Progenitor cell of endocrine pancreas (in vitro differentiated cells): ENCODE measurements at regions not wholly inside any gene's neighbourhood (a gene's known extent, or its start where the extent isn't known, plus 50 kb on each side); places are given as distances from the start of the nearest gene placed in this dataset.

Source experiments
- DNase-seq: peaks from one replicate; pipeline ENCODE4 v3.0.0; 2021; ENCODE audit warnings: low spot score; ENCODE audit not compliant: unreplicated experiment
- H3K27ac Mint-ChIP-seq: 2 replicates; pipeline ENCODE4 v1.8.0; 2021; ENCODE audit warnings: mild to moderate bottlenecking, moderate library complexity, mixed read lengths
- H3K27me3 Mint-ChIP-seq: 2 replicates; pipeline ENCODE4 v1.8.0; 2021; ENCODE audit warnings: mixed read lengths
- H3K36me3 Mint-ChIP-seq: 2 replicates; pipeline ENCODE4 v1.8.0; 2022; ENCODE audit warnings: mixed read lengths; ENCODE audit not compliant: insufficient read depth
- H3K4me1 Mint-ChIP-seq: 2 replicates; pipeline ENCODE4 v1.8.0; 2021; ENCODE audit warnings: low read depth, mixed read lengths
- H3K4me3 Mint-ChIP-seq: 2 replicates; pipeline ENCODE4 v1.8.0; 2021; ENCODE audit warnings: low read depth, mild to moderate bottlenecking, moderate library complexity, mixed read lengths
- H3K9me3 Mint-ChIP-seq: 2 replicates; pipeline ENCODE4 v1.8.0; 2021; ENCODE audit warnings: low read depth, mixed read lengths
- CTCF ChIP-seq: fragments of 200-600 bp; sonication (generic); IDR thresholded peaks from one replicate; pipeline ENCODE4 v1.5.0; 2021; ENCODE audit warnings: antibody characterized with exemption, mild to moderate bottlenecking; ENCODE audit not compliant: unreplicated experiment

- H3K4me3 Mint-ChIP-seq = no peak overlapping the region
- H3K4me1 Mint-ChIP-seq = no peaks in the 10 kb centered on the region
- no peaks in the 10 kb centered on the region for H3K27me3 Mint-ChIP-seq
- DNase-seq = no peak
- no peaks in the 10 kb centered on the region for H3K36me3 Mint-ChIP-seq
- no peak for TF ChIP-seq CTCF
- no peak overlapping the region for H3K27ac Mint-ChIP-seq
- H3K9me3 Mint-ChIP-seq = peaks cover 16% of the 10 kb centered on the region
Measured at GRCh38 chr3:24972491-24972890, 455.6 kb upstream of the RARB start.

GRCh38 chr3:24981309-24981708 is 446.8 kb upstream of the RARB start:
- DNase-seq = no peak
- H3K4me3 Mint-ChIP-seq = no peak overlapping the region
- peaks cover 1% of the 10 kb centered on the region for H3K36me3 Mint-ChIP-seq
- no peak for TF ChIP-seq CTCF
- H3K9me3 Mint-ChIP-seq = peaks cover 18% of the 10 kb centered on the region
- H3K27me3 Mint-ChIP-seq = peaks cover 3% of the 10 kb centered on the region
- no peak overlapping the region for H3K27ac Mint-ChIP-seq
- H3K4me1 Mint-ChIP-seq = peaks cover 10% of the 10 kb centered on the region

- H3K9me3 Mint-ChIP-seq = peaks cover 18% of the 10 kb centered on the region
- peaks cover 10% of the 10 kb centered on the region for H3K4me1 Mint-ChIP-seq
- H3K4me3 Mint-ChIP-seq = no peak overlapping the region
- H3K27me3 Mint-ChIP-seq = peaks cover 3% of the 10 kb centered on the region
- H3K27ac Mint-ChIP-seq = no peak overlapping the region
- peaks cover 1% of the 10 kb centered on the region for H3K36me3 Mint-ChIP-seq
- no peak for TF ChIP-seq CTCF
- no peak for DNase-seq
Measured at GRCh38 chr3:24981924-24982323, 446.1 kb upstream of the RARB start.

- Mint-ChIP-seq H3K4me3 (no peak overlapping the region), H3K27ac (no peak overlapping the region), H3K9me3 (peaks cover 2% of the 10 kb centered on the region), H3K36me3 (no peaks in the 10 kb centered on the region), H3K27me3 (no peaks in the 10 kb centered on the region), H3K4me1 (no peaks in the 10 kb centered on the region)
- no peak for TF ChIP-seq CTCF
- no peak for DNase-seq
Measured at GRCh38 chr3:24985668-24986067, 442.4 kb upstream of the RARB start.

GRCh38 chr3:24986612-24987011 is 441.5 kb upstream of the RARB start:
- no peaks in the 10 kb centered on the region for H3K36me3 Mint-ChIP-seq
- no peaks in the 10 kb centered on the region for H3K4me1 Mint-ChIP-seq
- H3K27me3 Mint-ChIP-seq = no peaks in the 10 kb centered on the region
- peaks cover 3% of the 10 kb centered on the region for H3K9me3 Mint-ChIP-seq
- H3K27ac Mint-ChIP-seq = no peak overlapping the region
- no peak overlapping the region for H3K4me3 Mint-ChIP-seq
- no peak for TF ChIP-seq CTCF
- DNase-seq = no peak
